ENCODE measurements at regions not wholly inside any gene's neighbourhood (a gene's known extent, or its start where the extent isn't known, plus 50 kb on each side); places are given as distances from the start of the nearest gene placed in this dataset.
A peak's percentile ranks its signal among the peaks of the same experiment; 100 is the strongest.

- no peak for ATAC-seq
- no peak for DNase-seq (ENCODE audit: low spot score)
These were observed 502.4 kb upstream of the SULF2 start for GRCh38 chr20:48287552-48288170.

DNA sequence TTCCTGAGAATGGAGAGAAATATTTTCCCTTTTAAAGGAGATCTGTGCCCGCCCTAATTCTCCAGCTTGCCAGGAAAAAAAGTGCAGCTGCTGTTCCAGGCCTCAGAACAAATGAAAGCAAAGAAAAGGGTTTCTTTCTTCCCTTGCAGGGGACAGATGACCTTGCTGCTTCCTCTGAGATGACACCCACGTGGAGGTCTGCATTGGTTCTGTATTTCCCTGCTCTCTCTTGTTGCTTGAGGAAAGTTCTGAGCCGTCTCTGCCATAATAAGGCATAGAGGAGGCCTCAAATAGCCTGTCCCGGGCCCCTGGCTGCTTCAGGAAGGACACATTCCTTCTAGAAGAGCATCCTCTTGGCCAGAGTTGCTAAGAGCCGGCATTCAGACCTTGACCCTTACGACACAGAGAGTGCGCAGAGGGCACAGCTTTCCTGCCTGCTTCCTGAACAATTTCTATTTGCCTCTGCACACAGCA is 501.8 kb upstream of the SULF2 start:
- no peak for DNase-seq (ENCODE audit: low spot score)
- ATAC-seq: peak; percentile 56

- no peak for ATAC-seq
- no peak for DNase-seq (ENCODE audit: low spot score)
These were observed 501.3 kb upstream of the SULF2 start for GRCh38 chr20:48286601-48287000.

- DNase-seq (ENCODE audit: low spot score) (no peak), ATAC-seq (peak; percentile 19)
These were observed 500.4 kb upstream of the SULF2 start for GRCh38 chr20:48285656-48286055.

GRCh38 chr20:48284837-48285236 is 499.6 kb upstream of the SULF2 start:
- ATAC-seq (no peak), DNase-seq (ENCODE audit: low spot score) (no peak)

DNA sequence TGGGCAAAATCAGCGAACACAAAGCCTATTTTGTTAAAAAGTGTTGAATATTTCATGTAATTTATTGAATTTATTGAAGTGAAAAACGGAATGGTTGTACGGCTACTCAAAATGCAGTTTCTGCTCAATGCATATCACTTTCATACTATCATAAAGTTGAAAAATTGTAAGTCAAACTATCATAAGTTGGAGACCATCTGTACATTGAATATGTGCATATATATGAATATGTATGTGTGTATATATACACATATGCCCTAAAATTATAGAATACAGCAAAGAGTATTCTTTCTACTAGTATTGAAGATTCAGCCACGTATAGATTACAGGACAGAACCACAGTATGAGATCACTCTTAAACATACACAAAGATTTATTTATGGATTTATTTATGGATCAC is 499.0 kb upstream of the SULF2 start:
- DNase-seq (ENCODE audit: low spot score) (no peak), ATAC-seq (no peak)

DNA sequence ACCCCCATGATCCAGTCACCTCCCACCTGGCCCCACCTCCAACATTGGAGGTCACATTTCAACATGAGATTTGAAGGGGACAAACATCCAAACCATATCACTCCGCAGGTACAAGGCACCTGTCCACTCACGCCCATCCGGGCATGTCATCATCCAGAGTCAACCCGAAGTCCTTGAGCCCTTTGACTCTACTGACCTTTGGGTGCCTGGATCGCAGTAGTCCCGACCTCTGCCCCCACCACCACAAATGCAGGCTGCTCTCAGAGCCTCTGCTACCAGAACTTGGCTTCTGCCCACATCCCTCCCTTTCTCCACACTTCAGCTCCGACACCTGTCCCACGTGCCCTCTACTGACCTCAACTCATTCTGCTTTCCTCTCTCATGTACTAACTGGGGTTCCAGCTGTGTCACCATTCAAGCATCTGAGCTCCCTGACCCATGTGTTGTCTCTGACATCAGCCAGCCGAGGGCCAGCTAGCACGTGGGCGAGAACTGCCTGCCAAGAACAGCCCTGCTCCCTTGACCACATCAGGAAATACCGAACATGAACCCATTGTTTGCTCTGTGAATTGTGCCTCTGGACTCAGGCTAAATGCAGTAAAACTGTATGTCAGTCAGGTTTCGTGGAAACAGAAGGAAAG is 498.3 kb upstream of the SULF2 start:
- ATAC-seq: peak; percentile 68
- peak; percentile 65 for DNase-seq (ENCODE audit: low spot score)

- peak; percentile 24 for ATAC-seq
- DNase-seq (ENCODE audit: low spot score): no peak
These were observed 497.4 kb upstream of the SULF2 start for GRCh38 chr20:48282591-48283228.

DNA sequence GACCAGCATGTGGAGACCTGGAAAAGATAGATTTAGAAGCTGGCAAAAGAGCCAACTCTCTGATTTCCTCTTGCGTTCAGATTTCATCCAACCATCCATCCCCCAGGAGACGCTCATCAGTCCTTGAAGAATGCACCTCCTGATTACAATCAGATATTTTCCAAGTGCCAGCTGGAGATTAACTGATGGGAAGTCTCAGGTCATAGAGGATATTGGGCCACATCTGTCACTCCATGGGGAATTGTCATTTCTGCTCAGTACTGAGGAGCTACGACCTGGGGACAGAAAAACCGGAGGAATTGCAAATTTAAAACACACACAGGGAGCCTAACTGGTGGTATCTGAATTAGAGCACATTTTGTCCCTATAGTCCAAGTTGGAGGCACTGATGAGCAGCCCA is 496.2 kb upstream of the SULF2 start:
- ATAC-seq (no peak), DNase-seq (ENCODE audit: low spot score) (no peak)

- peak; percentile 13 for ATAC-seq
- no peak for DNase-seq (ENCODE audit: low spot score)
These were observed 493.7 kb upstream of the SULF2 start for GRCh38 chr20:48278961-48279481.

- ATAC-seq (no peak), DNase-seq (ENCODE audit: low spot score) (no peak)
These were observed 492.0 kb upstream of the SULF2 start for GRCh38 chr20:48277266-48277665.

- no peak for DNase-seq (ENCODE audit: low spot score)
- no peak for ATAC-seq
These were observed 490.7 kb upstream of the SULF2 start for GRCh38 chr20:48276021-48276342.

- no peak for DNase-seq (ENCODE audit: low spot score)
- no peak for ATAC-seq
These were observed 490.2 kb upstream of the SULF2 start for GRCh38 chr20:48275286-48276020.

DNA sequence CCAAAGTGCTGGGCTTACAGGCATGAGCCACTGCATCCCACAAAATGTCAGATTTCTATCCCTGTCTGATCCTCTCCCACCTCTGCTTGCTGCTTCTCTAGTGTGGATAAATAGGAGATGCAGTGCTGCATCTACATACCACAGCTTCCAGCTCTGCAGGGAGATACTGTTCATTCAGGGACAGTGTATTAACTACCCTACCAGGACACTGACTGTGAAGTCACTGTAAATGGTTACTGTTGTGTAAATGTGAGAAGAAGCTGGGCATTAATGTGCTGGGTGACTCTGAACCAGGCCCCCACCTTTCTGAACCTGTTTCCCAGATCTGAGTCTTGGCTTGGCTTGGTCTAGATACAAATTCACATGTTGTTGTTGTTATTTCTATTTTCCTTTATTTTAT is 488.6 kb upstream of the SULF2 start:
- ATAC-seq: no peak
- no peak for DNase-seq (ENCODE audit: low spot score)

DNA sequence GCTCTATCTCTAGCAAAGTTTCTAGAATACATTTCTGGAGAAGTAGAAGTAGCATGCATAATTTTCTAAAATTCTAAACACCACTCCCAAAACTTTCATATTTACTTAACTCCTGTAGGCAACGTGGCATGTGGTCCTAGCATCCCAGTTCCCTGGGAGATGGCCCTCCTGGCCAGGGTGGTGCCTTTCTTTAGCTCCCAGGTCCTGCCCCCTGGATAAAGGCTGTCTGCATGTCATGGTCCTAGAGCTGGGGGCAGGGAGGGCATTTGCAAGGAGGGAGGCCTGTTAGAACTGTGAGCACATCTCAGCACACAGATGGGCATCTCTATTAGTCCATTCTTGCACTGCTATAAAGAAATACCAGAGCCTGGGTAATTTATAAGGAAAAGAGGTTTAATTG is 485.6 kb upstream of the SULF2 start:
- ATAC-seq (no peak), DNase-seq (ENCODE audit: low spot score) (no peak)

GRCh38 chr20:48267860-48268633 is 482.8 kb upstream of the SULF2 start:
- DNase-seq (ENCODE audit: low spot score) (no peak), ATAC-seq (no peak)

- DNase-seq (ENCODE audit: low spot score): no peak
- ATAC-seq: no peak
These were observed 481.3 kb upstream of the SULF2 start for GRCh38 chr20:48266571-48266970.

DNA sequence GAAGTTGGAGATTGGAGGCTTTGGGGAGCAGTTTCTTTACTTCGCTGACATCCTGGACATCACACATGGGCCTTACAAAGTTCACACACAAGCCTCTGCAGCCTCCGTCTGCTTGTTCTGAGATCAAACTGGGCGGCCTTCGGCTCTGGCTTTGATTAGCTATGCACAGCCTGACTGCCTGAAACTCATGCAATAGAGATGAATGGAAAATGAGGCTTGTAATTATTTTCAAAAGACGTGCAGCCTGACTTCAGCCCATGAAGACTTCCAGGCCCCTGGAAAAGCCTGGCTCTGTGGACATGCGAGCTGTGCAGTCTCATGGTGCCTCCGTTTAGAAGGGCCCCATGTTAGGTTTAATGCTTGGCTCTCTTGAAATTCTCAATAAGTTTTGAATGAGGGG is 480.5 kb upstream of the SULF2 start:
- DNase-seq (ENCODE audit: low spot score): no peak
- no peak for ATAC-seq

- ATAC-seq (no peak), DNase-seq (ENCODE audit: low spot score) (no peak)
These were observed 477.7 kb upstream of the SULF2 start for GRCh38 chr20:48262955-48263354.

DNA sequence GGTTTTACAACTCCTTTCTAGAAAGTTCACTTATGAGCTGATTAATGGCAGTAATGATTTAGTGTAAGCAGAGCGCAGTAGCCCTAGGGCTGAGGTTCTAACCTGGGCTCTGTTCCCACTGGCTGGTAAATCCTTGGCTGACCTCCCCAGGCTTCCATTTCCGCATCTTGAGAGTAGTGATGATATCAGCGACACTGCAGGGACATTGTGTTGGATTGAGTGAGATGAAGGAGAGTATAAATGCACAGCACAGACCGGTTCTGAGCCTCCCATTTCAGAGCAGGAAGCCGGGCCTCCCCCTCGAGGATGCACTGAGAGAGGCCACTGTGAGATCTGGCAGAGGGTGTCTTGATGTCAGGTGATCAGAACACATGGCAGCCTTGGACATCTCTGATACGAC is 477.2 kb upstream of the SULF2 start:
- ATAC-seq: peak; percentile 41
- DNase-seq (ENCODE audit: low spot score): no peak

DNA sequence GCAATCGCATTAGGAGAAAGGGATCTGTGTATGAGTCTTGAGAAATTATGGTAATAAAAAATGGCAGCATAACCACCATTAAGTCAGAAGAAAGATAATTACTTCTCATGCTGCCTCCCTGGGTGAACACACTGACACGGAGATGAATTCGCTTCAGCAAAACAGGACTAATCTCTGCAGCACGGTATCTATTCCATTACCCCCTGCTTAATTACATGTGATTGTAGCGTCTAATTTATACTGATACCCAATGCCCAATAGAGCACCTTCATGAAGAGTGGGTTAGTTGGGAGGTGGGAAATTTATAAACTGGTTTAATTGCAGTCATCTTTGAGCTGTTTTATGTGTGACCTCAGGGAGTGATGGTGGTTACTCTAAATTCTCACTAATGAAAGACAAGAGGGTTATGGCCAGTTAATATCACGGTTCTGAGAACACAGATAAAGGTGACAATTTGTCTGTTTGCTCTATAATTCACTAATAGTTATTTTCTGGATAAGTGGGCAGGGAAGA is 476.2 kb upstream of the SULF2 start:
- ATAC-seq: no peak

More for the DNA sequence above, 476.2 kb upstream of the SULF2 start:
- no peak for DNase-seq (ENCODE audit: low spot score)

All from left lobe of liver (tissue), 2 donors.